Prostate gland (tissue), 2 donors: ENCODE measurements at regions not wholly inside any gene's neighbourhood (a gene's known extent, or its start where the extent isn't known, plus 50 kb on each side); places are given as distances from the start of the nearest gene placed in this dataset.

Experiments
- CTCF ChIP-seq, 4 experiments: fragments of 200-600 bp in 2 of 4; fragments of 450-650 bp in 2 of 4; sonication (generic) in 2 of 4; IDR thresholded peaks; 1 replicate in 3 of 4; 2 replicates in 1 of 4; pipeline ENCODE4 v1.5.1; 2016 to 2019; ENCODE audit warnings: antibody characterized with exemption in 4 of 4, mild to moderate bottlenecking in 2 of 4, moderate library complexity in 2 of 4
- POLR2A ChIP-seq: fragments of 450-650 bp; IDR thresholded peaks from one replicate; pipeline ENCODE4 v1.6.1; 2016; ENCODE audit warnings: antibody characterized with exemption, mild to moderate bottlenecking
- POLR2AphosphoS5 ChIP-seq: sonication (generic); formaldehyde crosslinking; IDR thresholded peaks from one replicate; pipeline ENCODE4 v1.6.1; 2017; ENCODE audit warnings: antibody characterized with exemption

GRCh38 chr10:52452600-52453493 lies 138.8 kb downstream of the DKK1 start:
- TF ChIP-seq CTCF (IDR thresholded peaks at IDR 0.05): no peak
- no peak for TF ChIP-seq POLR2A
- no peak for TF ChIP-seq POLR2AphosphoS5
